Activated B cell treated with CpG ODN at 0.5 μM for 24 hours (primary cell): ENCODE measurements at regions not wholly inside any gene's neighbourhood (a gene's known extent, or its start where the extent isn't known, plus 50 kb on each side); places are given as distances from the start of the nearest gene placed in this dataset.

Source experiments
- ATAC-seq: fragments of 200-7000 bp; cut with Tn5 transposase; one replicate; pipeline ENCODE4 v1.10.0; 2021; ENCODE audit warnings: low read depth, mild to moderate bottlenecking, moderate library complexity
- CTCF ChIA-PET: fragments of 350-600 bp; sonication (Branson Sonifier 250); formaldehyde crosslinking; loops from one replicate; lab custom pipeline; 2021; ENCODE audit warnings: antibody characterized with exemption; lab: Charles Lee
- POLR2A ChIA-PET: fragments of 350-600 bp; sonication (Branson Sonifier 250); formaldehyde crosslinking; loops from one replicate; lab custom pipeline; 2021; ENCODE audit warnings: antibody characterized with exemption; lab: Charles Lee
- DNase-seq: peaks from one replicate; pipeline ENCODE4 v3.0.0; 2022
- H3K27ac Mint-ChIP-seq: one replicate; pipeline ENCODE4 v1.8.0; 2020; ENCODE audit warnings: mixed read lengths
- H3K27me3 Mint-ChIP-seq: one replicate; pipeline ENCODE4 v1.8.0; 2021; ENCODE audit warnings: mixed read lengths
- H3K36me3 Mint-ChIP-seq: one replicate; pipeline ENCODE4 v1.8.0; 2021; ENCODE audit warnings: low read depth, mixed read lengths
- H3K4me1 Mint-ChIP-seq: one replicate; pipeline ENCODE4 v1.8.0; 2021; ENCODE audit warnings: mixed read lengths
- H3K4me3 Mint-ChIP-seq: one replicate; pipeline ENCODE4 v1.8.0; 2020; ENCODE audit warnings: mild to moderate bottlenecking, mixed read lengths
- H3K9me3 Mint-ChIP-seq: one replicate; pipeline ENCODE4 v1.8.0; 2020; ENCODE audit warnings: mixed read lengths
- intact Hi-C: fragments of 100-400 bp; cut with micrococcal nuclease; formaldehyde crosslinking; loops from one replicate; pipeline ENCODE4 v1.15.1; 2024
- TF ChIP-seq, protein P1 (sequence below): fragments of 200-600 bp; IDR thresholded peaks from one replicate; pipeline ENCODE4 v1.8.0; 2022; ENCODE audit warnings: antibody characterized with exemption, mild to moderate bottlenecking

DNA sequence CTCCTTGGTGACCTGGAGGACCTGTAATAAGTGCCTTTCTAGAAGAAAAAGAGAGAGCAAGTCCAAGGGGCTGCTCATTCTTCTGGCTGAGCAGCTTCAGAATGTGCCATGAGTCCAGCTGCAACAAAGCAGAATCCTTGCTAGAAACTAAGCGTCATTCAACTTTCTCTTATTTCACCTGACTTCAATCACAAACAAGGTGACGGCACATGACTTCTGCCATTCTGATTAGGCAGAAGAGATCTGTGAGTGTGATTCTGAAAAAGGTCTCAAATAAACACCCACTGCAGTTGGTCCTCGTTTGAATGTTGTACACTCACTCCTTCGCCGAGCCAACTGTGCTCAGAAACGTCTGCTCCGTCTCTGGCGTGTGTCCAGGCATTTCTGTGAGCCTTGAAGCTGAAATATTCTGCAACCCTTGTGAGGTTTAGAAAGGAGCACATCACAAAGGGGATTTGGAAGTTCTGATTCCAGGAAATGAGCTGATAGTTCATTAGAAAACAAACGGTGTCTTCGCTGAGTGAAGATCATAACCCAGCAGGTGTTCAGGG, 623.8 kb upstream of the KIRREL3 start:
- ChIA-PET CTCF (no interaction called here), POLR2A (no interaction called here)
- no peak overlapping the region for H3K4me3 Mint-ChIP-seq
- no peaks in the 10 kb centered on the region for H3K9me3 Mint-ChIP-seq
- no peak overlapping the region for H3K27ac Mint-ChIP-seq
- TF ChIP-seq, protein P1, sequence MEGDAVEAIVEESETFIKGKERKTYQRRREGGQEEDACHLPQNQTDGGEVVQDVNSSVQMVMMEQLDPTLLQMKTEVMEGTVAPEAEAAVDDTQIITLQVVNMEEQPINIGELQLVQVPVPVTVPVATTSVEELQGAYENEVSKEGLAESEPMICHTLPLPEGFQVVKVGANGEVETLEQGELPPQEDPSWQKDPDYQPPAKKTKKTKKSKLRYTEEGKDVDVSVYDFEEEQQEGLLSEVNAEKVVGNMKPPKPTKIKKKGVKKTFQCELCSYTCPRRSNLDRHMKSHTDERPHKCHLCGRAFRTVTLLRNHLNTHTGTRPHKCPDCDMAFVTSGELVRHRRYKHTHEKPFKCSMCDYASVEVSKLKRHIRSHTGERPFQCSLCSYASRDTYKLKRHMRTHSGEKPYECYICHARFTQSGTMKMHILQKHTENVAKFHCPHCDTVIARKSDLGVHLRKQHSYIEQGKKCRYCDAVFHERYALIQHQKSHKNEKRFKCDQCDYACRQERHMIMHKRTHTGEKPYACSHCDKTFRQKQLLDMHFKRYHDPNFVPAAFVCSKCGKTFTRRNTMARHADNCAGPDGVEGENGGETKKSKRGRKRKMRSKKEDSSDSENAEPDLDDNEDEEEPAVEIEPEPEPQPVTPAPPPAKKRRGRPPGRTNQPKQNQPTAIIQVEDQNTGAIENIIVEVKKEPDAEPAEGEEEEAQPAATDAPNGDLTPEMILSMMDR = no peak
- no peaks in the 10 kb centered on the region for H3K4me1 Mint-ChIP-seq
- H3K27me3 Mint-ChIP-seq = no peaks in the 10 kb centered on the region
- DNase-seq (no peak), ATAC-seq (no peak)
- H3K36me3 Mint-ChIP-seq = no peaks in the 10 kb centered on the region
- intact Hi-C loops = no loop called here

DNA sequence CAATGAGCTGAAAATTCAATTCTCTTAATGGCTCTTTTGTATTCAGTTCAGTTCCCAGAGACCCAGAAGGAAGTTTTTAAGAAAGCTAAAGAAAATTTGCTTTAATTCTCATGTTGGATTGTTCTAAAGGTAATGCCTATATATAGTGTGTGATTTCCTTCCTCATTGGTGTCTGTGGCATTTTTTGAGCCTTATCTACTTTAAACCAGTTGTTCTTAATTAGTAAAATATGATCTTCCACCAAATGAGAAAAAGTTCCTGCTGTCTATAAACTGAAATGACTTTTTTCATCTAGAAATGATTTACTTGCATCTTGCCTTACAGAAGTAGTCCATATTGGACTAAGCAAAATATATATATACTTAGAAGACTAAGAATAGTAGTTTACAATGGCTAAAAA, 622.1 kb upstream of the KIRREL3 start:
- no peaks in the 10 kb centered on the region for H3K36me3 Mint-ChIP-seq
- ChIA-PET POLR2A (no interaction called here), CTCF (no interaction called here)
- H3K27ac Mint-ChIP-seq = no peak overlapping the region
- no peaks in the 10 kb centered on the region for H3K4me1 Mint-ChIP-seq
- H3K4me3 Mint-ChIP-seq = no peak overlapping the region
- ATAC-seq (no peak), DNase-seq (no peak)
- H3K9me3 Mint-ChIP-seq = no peaks in the 10 kb centered on the region
- intact Hi-C loops = no loop called here
- H3K27me3 Mint-ChIP-seq = no peaks in the 10 kb centered on the region
- TF ChIP-seq, protein P1 = no peak

DNA sequence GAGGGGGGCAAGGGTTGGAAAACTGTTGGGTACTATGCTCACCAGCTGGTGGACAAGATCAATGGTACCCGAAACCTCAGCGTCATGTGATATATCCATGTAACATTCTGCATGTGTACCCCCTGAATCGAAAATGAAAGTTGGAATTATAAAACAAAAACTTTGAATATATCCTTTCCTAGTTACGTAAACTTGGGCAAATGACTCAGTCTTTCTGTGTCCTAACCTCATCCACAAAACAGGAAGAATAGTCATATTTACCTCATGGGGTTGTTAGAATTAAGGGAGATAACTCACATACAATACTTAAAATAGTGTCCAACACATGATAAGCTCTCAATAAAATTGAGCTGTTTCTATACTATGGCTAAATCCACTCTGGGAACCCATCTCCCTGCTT, 620.1 kb upstream of the KIRREL3 start:
- no peak for DNase-seq
- Mint-ChIP-seq H3K27me3 (no peaks in the 10 kb centered on the region), H3K4me3 (no peak overlapping the region), H3K9me3 (no peaks in the 10 kb centered on the region), H3K27ac (no peak overlapping the region), H3K4me1 (no peaks in the 10 kb centered on the region), H3K36me3 (no peaks in the 10 kb centered on the region)
- no peak for ATAC-seq
- TF ChIP-seq, protein P1 = no peak
- ChIA-PET POLR2A (no interaction called here), CTCF (no interaction called here)
- intact Hi-C loops = no loop called here

DNA sequence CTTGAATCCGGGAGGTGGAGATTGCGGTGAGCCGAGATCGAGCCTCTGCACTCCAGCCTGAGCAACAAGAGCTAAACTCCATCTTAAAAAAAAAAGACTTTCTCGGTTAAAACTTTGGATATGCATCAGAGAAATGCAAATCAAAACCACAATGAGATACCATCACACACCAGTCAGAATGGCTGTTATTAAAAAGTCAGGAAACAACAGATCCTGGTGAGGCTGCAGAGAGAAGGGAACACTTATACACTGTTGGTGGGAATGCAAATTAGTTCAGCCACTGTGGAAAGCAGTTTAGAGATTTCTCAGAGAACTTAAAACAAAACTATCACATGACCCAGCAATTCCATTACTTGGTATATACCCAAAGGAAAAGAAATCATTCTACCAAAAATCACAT, 619.4 kb upstream of the KIRREL3 start:
- Mint-ChIP-seq H3K36me3 (no peaks in the 10 kb centered on the region), H3K27me3 (no peaks in the 10 kb centered on the region), H3K4me1 (no peaks in the 10 kb centered on the region), H3K27ac (no peak overlapping the region), H3K9me3 (no peaks in the 10 kb centered on the region), H3K4me3 (no peak overlapping the region)
- ATAC-seq (no peak), DNase-seq (no peak)
- TF ChIP-seq, protein P1 = no peak
- CTCF ChIA-PET = no interaction called here
- intact Hi-C loops = no loop called here
- POLR2A ChIA-PET = no interaction called here

DNA sequence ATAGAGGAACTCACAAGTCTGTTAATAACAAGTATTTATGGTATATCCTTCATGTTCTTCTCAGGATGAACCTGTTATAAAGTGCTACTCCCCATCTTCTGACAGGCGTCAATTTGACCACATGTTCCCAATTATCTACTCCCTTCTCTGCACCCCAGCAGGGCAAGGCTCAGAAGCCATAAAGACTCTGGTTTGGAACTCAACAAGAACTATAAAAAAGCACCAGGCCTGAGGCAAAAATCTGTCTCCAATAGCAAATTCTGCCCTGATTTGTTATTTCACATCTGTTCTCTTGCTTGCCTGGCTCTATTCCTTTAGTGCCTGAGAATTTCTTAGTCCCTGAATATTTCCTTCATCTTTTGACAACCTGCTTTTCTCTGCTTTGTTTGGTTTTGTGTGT, 618.2 kb upstream of the KIRREL3 start:
- Mint-ChIP-seq H3K36me3 (no peaks in the 10 kb centered on the region), H3K4me3 (no peak overlapping the region), H3K27me3 (no peaks in the 10 kb centered on the region), H3K9me3 (no peaks in the 10 kb centered on the region), H3K4me1 (no peaks in the 10 kb centered on the region), H3K27ac (no peak overlapping the region)
- DNase-seq = no peak
- no peak for ATAC-seq
- POLR2A ChIA-PET = no interaction called here
- intact Hi-C loops = no loop called here
- CTCF ChIA-PET = no interaction called here
- TF ChIP-seq, protein P1 = no peak
